HG03378 (cell line): ENCODE measurements at regions not wholly inside any gene's neighbourhood (a gene's known extent, or its start where the extent isn't known, plus 50 kb on each side); places are given as distances from the start of the nearest gene placed in this dataset.

Source experiments
- ATAC-seq: cut with Tn5 transposase; IDR thresholded peaks from one replicate; pipeline ENCODE4 v1.9.1; 2021; ENCODE audit warnings: mild to moderate bottlenecking, moderate library complexity; ENCODE audit not compliant: unreplicated experiment

- no peak for ATAC-seq
These were observed 1070.2 kb upstream of the NXPH2 start for GRCh38 chr2:139850254-139850890.

GRCh38 chr2:139836769-139837168 is 1056.6 kb upstream of the NXPH2 start:
- ATAC-seq, result no peak

GRCh38 chr2:139835101-139835500 is 1054.9 kb upstream of the NXPH2 start:
- no peak for ATAC-seq

- no peak for ATAC-seq
These were observed 1047.8 kb upstream of the NXPH2 start for GRCh38 chr2:139828011-139828410.

GRCh38 chr2:139825726-139826125 is 1045.5 kb upstream of the NXPH2 start:
- ATAC-seq, result no peak

GRCh38 chr2:139819273-139819796 is 1039.1 kb upstream of the NXPH2 start:
- no peak for ATAC-seq

- ATAC-seq, result no peak
These were observed 1034.3 kb upstream of the NXPH2 start for GRCh38 chr2:139814458-139814857.

GRCh38 chr2:139813340-139813739 is 1033.2 kb upstream of the NXPH2 start:
- no peak for ATAC-seq

GRCh38 chr2:139805441-139805840 is 1025.3 kb upstream of the NXPH2 start:
- ATAC-seq, result no peak

GRCh38 chr2:139798391-139798790 is 1018.2 kb upstream of the NXPH2 start:
- ATAC-seq, result no peak

GRCh38 chr2:139790807-139791752 is 1010.9 kb upstream of the NXPH2 start:
- ATAC-seq, result no peak

GRCh38 chr2:139790136-139790535 is 1009.9 kb upstream of the NXPH2 start:
- no peak for ATAC-seq

- ATAC-seq, result no peak
These were observed 998.5 kb upstream of the NXPH2 start for GRCh38 chr2:139778732-139779131.

- no peak for ATAC-seq
These were observed 993.6 kb upstream of the NXPH2 start for GRCh38 chr2:139773720-139774277.

- no peak for ATAC-seq
These were observed 989.4 kb upstream of the NXPH2 start for GRCh38 chr2:139769633-139770032.

- ATAC-seq, result no peak
These were observed 983.5 kb upstream of the NXPH2 start for GRCh38 chr2:139763705-139764104.

- ATAC-seq, result no peak
These were observed 978.9 kb upstream of the NXPH2 start for GRCh38 chr2:139759000-139759505.

GRCh38 chr2:139746901-139747300 is 966.7 kb upstream of the NXPH2 start:
- no peak for ATAC-seq

- ATAC-seq, result no peak
These were observed 964.1 kb upstream of the NXPH2 start for GRCh38 chr2:139744273-139744672.

GRCh38 chr2:139742216-139743172 is 962.3 kb upstream of the NXPH2 start:
- no peak for ATAC-seq
